ENCODE measurements at regions not wholly inside any gene's neighbourhood (a gene's known extent, or its start where the extent isn't known, plus 50 kb on each side); places are given as distances from the start of the nearest gene placed in this dataset.

GRCh38 chr20:60132162-60132826 is 174.1 kb downstream of the CDH26 start:
- DNase-seq, result no peak

- DNase-seq, result no peak
These were observed 174.8 kb downstream of the CDH26 start for GRCh38 chr20:60132827-60133670.

GRCh38 chr20:60135276-60135675 is 177.1 kb downstream of the CDH26 start:
- no peak for DNase-seq

- DNase-seq, result no peak
These were observed 178.6 kb downstream of the CDH26 start for GRCh38 chr20:60136645-60137401.

DNA sequence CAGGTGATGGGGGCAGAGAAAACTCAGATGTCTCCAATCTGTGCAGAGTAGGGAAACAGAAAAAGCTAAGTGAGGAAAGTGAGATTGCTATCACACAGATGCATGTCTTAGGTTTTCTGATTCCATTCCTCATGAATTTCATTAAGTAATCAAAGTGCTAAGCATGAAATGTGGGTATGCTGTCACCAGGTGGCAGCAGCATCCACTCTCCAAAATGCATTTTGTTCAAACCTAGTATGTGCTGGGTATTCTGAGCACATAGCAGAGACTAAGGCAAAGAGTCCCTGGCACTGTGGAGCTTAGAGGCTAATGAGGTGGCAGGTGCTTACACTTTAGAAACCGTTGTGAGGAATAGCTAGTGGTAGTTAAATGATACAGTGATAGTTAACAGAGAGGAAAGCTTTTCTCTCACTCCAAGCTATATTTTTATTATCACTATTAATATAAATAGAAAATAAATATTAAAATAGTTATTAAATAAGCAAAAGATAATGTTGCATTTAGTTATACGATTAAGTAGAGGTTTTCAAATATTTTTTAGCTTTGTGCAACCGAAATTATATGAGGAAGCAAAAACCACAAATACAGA is 179.5 kb downstream of the CDH26 start:
- DNase-seq, result no peak

DNA sequence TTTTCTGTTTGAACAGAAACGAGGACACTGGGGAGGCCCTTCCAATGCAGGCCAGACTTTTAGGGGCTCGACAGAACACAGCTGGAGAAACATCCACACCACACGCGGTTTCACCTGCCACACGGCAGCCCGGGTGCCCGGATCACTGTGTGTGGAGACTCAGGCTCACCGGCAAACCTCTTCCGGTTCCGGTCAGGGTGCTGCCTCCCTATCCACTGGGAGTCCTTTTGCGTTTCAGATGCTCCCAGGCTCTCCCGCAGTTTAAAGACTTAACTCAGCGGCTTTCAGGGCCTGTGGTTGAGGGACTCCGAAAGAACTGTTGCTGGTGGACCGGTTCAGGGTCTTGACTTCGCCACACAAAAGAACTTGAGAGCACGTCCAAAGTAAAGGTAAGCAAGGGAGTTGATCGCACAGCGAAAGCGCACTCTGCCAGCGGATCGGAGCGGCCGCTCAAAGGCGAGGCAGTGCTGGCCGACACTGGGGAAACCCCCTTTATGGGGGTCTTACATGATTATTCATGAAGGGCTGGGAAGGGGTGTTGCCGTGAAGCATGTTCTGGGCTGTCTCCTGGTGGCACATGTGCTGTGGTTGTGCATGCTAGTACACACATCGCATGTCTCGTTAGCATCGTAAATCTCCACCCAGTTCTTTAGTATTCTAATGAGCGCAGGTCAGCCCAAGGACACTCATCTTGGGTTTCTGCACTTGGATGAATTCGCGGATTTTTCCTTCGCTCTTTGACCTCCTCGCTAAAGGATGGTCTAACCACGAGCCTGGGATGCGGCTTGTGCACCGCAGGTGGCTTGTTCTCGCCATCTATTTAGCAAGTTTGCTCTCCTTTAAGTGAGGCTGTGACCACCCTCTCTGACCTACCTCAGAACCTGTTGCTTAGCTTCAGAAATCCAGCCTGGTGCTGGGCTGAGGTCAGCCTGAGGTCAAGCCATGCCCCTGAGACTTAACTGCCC is 180.3 kb downstream of the CDH26 start:
- DNase-seq, result no peak

DNA sequence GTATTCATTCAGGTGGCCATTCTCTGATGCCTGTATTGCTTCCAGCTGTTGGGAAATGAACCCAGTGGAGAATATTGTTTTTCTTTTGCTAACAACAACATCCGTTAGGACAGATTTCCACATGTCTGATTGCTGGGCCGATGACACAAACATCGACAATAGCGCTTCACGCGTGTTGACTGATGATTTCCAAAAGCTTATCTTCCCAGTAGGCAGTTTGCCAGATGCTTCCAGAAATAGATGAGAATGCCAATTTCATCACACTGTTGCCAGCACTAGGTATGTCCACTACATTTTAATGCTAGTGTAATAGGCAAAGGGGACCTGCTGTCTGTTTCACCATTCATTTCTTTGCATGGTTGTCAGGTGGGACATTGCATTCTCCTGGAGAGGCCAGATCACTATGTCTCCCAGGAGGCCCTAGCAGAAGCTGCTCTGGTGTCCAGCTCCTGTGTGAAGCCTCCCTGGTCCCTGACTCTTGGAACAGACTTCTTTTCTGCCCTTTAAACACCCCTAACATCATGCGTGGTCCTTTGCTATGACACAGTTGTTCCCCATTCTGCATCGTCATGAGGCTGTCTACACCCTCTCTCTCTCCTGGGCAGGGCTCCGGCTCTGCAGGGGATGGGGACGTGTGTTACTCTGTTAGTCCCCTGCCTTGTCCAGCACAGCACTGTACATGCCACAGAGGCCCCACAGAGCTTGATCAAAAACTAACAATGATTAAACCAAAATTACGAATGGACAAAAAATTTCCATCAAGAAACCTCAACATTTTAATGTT is 181.6 kb downstream of the CDH26 start:
- DNase-seq, result no peak

- no peak for DNase-seq
These were observed 184.4 kb downstream of the CDH26 start for GRCh38 chr20:60142587-60142986.

DNA sequence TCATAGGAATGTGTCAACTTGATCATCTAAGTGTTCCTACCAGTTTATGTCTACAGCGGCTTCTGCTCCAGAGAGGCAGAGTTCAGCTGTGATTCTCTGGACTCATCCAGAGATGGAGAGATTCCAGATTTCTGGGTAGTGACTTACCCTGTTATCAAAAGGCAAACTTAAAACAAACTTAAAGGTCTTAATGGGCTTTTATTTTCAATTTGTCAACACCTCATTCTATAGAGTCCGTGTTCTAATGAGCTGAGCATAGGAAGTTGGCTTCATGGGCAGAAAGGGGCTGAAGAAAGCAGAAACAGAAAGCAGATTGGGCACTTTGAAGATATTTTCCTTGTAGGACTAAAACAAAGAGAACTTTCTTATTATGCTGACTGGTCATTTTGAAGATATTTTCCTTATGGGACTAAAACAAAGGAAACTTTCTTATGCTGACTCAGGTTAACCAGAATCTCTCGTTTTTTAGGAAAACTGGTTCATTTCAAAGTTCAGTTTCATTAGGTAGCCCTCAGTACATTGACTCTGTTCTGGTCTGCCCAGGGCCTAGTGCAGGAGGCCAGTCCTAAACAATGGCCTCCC is 185.1 kb downstream of the CDH26 start:
- no peak for DNase-seq

DNA sequence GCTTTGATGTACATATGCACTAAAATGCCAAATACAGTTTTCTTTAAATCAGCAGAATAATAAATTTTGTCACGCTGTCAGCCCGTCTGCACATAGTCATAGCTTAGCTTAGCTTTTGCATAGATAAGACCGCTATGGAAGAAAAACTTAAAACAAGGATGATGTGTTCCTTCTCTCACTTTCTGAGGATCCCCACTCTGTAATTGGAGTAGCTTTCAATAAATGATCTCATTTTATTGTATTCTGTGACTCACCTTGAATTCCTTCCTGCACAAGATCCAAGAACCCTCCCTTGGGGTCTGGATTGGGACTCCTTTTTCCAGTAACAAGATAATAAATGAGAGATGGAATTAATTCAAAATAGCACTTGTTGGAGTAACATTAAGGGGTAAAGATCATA is 186.2 kb downstream of the CDH26 start:
- no peak for DNase-seq

- DNase-seq, result no peak
These were observed 186.8 kb downstream of the CDH26 start for GRCh38 chr20:60144974-60145527.

- no peak for DNase-seq
These were observed 188.8 kb downstream of the CDH26 start for GRCh38 chr20:60147004-60147403.

DNA sequence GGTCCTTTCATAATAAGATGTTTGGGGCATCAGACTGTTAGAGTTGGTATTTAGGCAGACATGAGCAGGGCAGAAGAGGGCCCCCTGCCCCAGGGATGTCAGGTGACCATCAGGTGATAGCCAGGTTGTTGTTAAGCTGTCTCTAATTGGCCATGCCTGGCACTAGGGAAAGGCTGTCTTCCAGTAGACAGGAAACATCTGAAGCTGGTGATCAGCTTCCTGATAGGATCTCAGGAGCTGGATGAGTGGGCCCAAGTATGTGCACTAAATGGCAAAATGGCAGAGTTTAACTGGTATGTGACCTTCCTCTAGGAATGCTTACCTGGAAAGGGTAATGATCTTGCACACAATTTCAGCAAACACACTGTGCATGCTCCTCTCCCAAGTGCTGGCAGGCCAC is 190.7 kb downstream of the CDH26 start:
- no peak for DNase-seq

GRCh38 chr20:60152792-60153191 is 194.6 kb downstream of the CDH26 start:
- no peak for DNase-seq

DNA sequence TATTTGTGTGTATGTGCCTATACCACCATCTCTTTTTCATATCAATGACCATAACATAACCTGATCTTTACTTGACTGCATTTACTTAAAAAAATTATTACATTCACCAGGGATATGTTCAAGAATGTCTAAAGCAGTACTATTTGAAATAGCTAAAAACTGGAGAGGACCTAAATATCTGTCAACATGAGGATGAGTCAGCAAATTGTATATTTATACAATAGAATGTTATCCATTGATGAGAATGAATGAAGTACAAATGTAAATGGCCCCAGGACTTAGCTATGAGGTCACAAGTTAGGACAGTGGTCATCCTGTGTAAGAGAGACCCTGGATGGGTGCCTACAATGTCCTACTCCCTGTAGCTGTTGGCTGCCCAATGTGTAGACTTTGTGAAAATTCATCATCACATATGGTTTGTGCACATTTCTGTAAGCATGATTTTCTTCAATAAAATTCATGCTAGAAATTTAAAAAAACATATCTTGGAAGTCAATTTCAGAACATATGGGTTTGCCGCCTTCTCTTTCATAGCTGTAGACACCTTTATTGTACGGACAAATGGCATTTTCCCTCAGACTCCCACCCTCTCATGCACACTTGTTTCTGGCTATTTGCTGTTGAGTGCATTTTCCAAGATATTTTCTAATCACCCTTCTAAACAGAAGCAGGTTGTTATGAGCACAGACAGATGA is 202.4 kb downstream of the CDH26 start:
- no peak for DNase-seq

DNA sequence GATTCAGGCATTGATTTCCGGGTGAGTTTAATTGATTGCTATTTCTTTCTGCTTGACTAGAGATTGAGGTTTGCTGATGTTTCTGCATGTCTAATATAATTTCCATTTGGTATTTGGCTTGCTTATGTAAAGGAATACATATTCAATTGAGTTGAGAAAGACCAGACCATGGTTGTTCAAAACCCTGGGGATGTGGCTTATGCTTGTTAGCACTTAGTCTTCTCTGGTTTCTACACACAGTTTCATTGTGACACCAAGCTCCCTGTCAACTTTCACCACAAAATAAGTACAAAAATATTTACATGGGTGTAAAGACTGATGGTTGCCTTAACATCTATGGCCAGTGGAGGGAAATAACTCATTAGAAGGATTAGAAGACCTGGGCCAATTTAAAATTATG is 209.6 kb downstream of the CDH26 start:
- no peak for DNase-seq

GRCh38 chr20:60168963-60169362 is 210.7 kb downstream of the CDH26 start:
- DNase-seq, result no peak

- no peak for DNase-seq
These were observed 211.9 kb downstream of the CDH26 start for GRCh38 chr20:60170116-60170515.

DNA sequence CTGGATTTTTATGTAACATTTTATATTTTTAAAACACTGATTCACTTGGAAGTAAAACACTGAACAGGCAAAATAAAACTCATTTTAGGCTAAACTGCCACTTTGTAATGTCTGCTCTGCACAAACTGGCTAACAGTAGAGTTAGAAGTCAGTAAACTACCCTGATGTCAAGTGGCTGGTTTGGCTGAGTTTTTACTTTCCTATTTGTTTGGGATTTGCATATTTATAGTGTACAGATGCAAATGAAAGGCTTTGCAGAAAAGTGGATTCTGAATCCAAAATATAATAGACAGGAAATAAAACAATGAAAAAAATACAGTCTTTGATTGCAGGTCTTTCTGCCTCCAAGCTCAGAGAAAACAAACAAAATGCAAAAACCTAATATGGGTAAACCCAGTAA is 213.1 kb downstream of the CDH26 start:
- DNase-seq, result no peak

DNA sequence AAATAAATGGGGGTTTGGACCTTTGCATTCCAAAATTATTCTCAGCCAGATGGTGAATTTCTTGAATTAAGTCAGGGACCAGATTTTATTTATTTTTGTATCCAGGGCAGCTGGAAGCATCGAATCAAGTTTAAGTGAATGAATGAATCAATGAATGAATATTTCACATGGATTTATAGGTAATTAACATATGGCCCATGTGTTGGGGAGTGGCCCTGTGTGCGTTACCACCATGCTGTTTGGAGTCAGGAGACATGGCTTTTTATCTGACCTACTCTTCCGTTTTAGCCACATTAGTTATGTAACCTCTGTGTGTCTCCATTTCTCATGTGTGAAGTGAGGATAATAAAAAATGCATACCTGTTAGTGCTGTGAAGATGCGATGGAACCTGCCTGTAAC is 213.5 kb downstream of the CDH26 start:
- no peak for DNase-seq

Measured in NCI-H1694 (cell line).